ENCODE measurements at regions not wholly inside any gene's neighbourhood (a gene's known extent, or its start where the extent isn't known, plus 50 kb on each side); places are given as distances from the start of the nearest gene placed in this dataset.

DNA sequence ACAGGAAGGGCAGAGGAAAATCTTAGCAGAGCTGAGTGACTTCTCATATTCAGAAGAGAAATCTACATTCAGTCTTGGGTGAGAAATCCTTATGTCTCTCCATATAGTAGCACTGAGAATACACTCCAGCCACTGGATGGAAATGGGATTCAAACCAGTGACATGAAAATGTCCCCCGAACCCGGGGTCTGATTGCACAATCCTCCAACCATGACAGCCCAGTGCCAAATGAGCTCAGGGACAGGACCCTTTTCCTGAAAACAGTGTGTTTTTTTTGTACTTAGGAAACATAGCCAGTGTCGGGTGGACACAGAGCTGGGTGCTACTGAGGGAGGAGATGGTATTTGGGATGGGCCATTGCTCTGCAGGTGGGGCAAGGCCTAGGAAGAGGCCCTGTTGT, 185.6 kb downstream of the CXCL12 start:
- Histone ChIP-seq H3K9me3 (ENCODE audit: control insufficient read depth, insufficient read depth, low read length) (no peaks in the 10 kb centered on the region), H3K9ac (ENCODE audit: low read depth, low read length) (no peak overlapping the region), H3K4me1 (ENCODE audit: insufficient read depth, low read length) (no peaks in the 10 kb centered on the region), H3K36me3 (ENCODE audit: insufficient read depth, low read length) (no peaks in the 10 kb centered on the region)

DNA sequence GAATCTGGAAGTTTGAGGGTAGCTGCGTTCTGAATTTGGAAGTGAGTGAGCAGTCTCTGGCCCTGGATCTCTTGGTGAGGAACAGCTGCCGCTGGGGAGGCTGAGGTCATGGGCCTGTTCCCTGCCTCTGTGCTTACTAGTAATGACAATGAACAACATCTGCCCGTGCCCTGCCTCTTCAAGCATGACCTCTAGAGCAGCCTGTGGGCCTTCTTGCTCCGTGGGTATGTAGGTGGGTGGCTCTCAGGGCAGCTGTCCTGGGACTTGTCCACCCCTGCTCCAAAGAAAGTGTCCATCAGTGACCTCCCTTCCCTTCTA, 186.2 kb downstream of the CXCL12 start:
- Histone ChIP-seq H3K36me3 (ENCODE audit: insufficient read depth, low read length) (no peaks in the 10 kb centered on the region), H3K9ac (ENCODE audit: low read depth, low read length) (no peak overlapping the region), H3K9me3 (ENCODE audit: control insufficient read depth, insufficient read depth, low read length) (no peaks in the 10 kb centered on the region), H3K4me1 (ENCODE audit: insufficient read depth, low read length) (no peaks in the 10 kb centered on the region)

DNA sequence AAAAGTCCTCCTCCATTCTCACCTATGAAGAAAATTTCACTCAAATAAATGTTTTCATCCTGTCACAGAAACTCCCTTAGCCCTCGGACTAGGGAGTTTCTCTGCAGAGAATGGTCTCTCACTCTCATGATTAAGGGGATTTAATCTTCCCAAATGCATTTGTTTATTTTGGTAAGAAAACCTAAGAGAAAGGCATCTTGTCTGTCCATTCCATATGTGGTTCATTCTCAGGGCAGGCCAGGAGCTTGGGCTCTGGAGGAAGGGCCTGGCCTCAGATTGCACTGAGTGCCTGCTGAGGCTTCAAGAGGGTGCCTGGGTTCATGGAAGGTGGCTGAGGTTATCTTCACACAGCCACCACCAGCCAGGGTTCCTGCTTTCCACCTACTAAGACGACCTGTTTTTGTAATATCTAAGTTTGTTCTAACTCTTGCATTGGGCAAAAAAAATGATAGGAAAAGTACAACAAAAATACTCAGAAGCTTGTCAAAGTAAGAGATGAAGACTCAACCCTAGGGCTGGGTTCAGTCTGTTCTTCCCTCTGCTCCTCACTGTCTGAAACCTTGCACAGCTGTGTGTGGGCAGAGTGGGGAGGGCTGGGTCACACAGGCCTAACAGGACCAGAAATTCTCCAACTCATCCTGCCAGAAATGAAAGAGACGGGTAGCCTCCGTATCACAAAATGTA, 186.7 kb downstream of the CXCL12 start:
- Histone ChIP-seq H3K36me3 (ENCODE audit: insufficient read depth, low read length) (no peaks in the 10 kb centered on the region), H3K4me1 (ENCODE audit: insufficient read depth, low read length) (no peaks in the 10 kb centered on the region), H3K9me3 (ENCODE audit: control insufficient read depth, insufficient read depth, low read length) (no peaks in the 10 kb centered on the region), H3K9ac (ENCODE audit: low read depth, low read length) (no peak overlapping the region)

DNA sequence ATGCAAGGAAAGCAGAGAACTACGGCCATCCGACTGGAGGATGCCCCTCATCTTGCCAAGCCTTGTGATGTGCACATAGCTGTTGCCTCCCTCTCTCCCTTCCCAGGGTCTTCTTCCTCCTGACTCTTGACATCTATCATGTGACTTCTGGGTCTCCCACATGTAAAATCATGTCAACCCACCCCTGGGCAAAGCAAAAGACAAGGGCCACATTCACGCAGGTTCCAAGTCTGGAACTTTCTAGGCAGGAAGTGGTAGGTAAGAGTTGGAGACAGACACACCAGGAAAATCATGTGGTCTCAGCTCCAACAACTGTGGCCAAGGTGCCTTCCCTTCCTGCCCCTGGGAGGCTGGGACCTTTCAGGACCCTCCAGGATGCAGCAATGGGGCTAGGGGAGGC, 187.3 kb downstream of the CXCL12 start:
- Histone ChIP-seq H3K9me3 (ENCODE audit: control insufficient read depth, insufficient read depth, low read length) (no peaks in the 10 kb centered on the region), H3K36me3 (ENCODE audit: insufficient read depth, low read length) (no peaks in the 10 kb centered on the region), H3K4me1 (ENCODE audit: insufficient read depth, low read length) (no peaks in the 10 kb centered on the region), H3K9ac (ENCODE audit: low read depth, low read length) (no peak overlapping the region)

DNA sequence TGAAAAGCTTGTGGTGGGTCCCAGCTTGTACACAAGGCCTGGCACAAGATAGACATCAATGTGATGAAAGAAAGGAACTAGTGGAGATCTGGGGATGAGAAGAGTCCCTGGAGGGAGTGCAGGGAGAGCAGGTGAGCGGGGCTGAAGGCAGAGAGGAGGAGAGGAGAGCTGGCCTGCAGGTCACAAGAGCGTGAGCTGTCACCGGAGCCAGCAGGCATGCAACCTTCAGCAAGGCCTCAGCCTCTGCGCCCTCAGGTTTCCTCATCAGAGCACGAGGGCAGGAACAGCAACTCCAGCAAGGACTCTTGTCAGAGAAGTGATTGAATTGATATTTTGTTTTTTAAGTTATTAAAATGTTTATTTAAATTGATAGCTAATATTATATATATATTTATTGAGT, 188.6 kb downstream of the CXCL12 start:
- H3K9me3 ChIP-seq (ENCODE audit: control insufficient read depth, insufficient read depth, low read length) = no peaks in the 10 kb centered on the region; the same call in 1 of the 2 replicates
- no peak overlapping the region for H3K9ac ChIP-seq (ENCODE audit: low read depth, low read length)
- H3K4me1 ChIP-seq (ENCODE audit: insufficient read depth, low read length) = no peaks in the 10 kb centered on the region
- no peaks in the 10 kb centered on the region for H3K36me3 ChIP-seq (ENCODE audit: insufficient read depth, low read length)

DNA sequence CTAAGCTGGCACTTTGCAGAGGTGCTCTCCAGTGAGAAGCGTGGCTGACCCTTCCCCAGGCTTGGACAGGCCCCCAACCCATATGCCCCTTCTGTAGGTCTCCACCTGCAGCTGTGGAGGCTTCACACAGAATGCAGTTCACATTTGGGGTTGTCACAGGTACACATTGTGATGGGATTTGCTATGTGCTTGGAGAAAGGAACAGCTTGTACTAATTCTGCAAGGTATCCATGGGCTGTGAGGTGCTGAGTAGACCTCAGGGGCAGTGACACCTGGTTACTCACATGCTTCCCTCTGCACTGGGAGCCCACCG, 188.9 kb downstream of the CXCL12 start:
- Histone ChIP-seq H3K9ac (ENCODE audit: low read depth, low read length) (no peak overlapping the region), H3K9me3 (ENCODE audit: control insufficient read depth, insufficient read depth, low read length) (no peaks in the 10 kb centered on the region; the same call in 1 of the 2 replicates), H3K36me3 (ENCODE audit: insufficient read depth, low read length) (no peaks in the 10 kb centered on the region), H3K4me1 (ENCODE audit: insufficient read depth, low read length) (no peaks in the 10 kb centered on the region)

DNA sequence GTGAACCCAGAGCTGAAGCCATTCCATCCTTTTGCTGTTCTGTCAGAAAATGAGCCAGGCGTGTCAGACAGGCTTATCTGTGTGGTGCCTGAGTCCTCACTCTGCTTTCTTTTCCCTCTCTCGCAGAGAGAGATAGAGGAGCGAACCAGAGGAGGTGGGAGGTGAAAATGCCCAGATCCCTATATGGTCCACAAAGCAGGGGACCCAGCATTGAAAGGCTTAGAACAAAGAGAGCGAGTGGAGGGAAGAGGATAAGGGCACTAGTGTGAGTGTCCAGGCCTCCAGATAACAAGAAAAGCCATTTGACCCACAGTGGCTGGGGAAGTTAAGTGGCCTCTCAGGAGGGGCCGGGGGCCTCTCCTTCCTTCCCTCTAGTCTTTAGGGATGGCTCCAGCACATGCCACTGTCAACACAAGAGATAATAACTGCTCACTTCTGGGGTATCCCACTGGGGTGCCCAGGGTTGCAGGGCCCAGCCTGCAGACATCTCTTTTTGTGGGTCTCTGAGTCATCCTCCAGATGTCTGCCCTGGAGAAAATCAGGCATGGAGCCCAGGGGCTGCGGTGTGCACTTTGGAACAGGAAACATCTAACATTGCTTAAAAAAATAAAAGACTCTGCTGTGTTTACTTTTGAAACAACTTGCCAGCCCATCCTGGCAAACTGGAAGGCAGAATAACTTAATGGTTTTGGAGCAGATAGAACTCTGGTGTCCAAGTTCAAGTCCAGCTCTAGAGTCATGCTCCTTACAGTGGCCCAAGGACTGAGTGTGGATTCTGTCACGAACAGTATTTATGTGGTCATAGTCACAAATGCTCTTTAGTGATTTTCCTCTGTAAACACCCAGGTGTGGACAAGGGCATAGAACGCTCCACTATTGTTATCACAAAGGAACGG, 189.5 kb downstream of the CXCL12 start:
- H3K4me1 ChIP-seq (ENCODE audit: insufficient read depth, low read length) = no peaks in the 10 kb centered on the region
- no peaks in the 10 kb centered on the region for H3K36me3 ChIP-seq (ENCODE audit: insufficient read depth, low read length)
- H3K9me3 ChIP-seq (ENCODE audit: control insufficient read depth, insufficient read depth, low read length) = no peaks in the 10 kb centered on the region; the same call in 1 of the 2 replicates
- H3K9ac ChIP-seq (ENCODE audit: low read depth, low read length) = no peak overlapping the region

DNA sequence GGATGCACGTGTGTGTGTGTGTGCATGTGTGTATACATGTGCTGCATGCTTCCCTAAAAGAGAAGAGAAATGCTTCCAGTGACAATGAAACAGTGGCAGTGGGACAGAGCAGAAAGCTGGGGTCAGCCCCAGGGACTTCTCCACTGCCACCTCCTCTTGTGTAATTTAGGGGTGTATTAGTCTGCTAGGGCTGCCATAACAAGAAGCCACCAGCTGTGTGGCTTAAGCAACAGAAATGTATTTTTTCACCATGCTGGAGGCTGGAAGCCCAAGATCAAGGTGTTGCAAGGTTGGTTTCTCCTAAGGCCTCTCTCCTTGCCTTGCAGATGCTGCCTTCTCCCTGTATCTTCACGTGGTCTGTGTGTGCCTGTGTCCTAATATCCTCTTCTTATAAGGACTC, 190.5 kb downstream of the CXCL12 start:
- Histone ChIP-seq H3K9me3 (ENCODE audit: control insufficient read depth, insufficient read depth, low read length) (no peaks in the 10 kb centered on the region; the same call in 1 of the 2 replicates), H3K36me3 (ENCODE audit: insufficient read depth, low read length) (no peaks in the 10 kb centered on the region), H3K9ac (ENCODE audit: low read depth, low read length) (no peak overlapping the region), H3K4me1 (ENCODE audit: insufficient read depth, low read length) (no peaks in the 10 kb centered on the region)

DNA sequence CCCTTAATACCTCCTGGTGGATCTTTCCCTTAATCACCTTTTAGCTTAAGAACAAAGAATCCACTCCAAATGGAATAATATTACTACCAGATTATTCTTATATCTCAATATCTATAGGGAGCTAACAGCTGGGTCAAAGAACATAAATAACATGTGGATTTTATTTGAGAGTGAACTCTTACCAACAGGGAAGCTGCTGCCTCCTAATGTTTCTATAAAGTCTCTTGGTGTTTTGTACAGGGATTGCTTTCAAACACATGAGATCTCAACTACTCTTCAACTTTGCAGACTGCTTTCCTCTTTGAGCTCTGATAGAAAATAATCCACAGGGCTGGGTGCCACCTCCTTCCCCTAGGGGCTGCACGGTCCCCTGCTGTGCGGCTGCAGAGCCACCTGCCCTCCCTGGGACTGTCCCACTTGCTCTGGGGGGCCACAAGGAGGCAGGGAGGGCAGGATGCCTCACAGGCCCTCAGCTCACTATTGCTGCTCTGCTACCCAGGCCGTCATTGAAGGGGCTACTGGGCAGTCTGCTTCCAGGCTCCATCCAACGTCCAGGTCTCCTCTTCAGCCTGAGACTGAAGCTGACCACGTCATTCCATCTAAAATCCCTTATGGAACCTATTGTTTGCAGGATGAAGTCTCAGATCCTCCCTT, 191.2 kb downstream of the CXCL12 start:
- Histone ChIP-seq H3K9ac (ENCODE audit: low read depth, low read length) (no peak overlapping the region), H3K36me3 (ENCODE audit: insufficient read depth, low read length) (no peaks in the 10 kb centered on the region), H3K4me1 (ENCODE audit: insufficient read depth, low read length) (no peaks in the 10 kb centered on the region), H3K9me3 (ENCODE audit: control insufficient read depth, insufficient read depth, low read length) (no peaks in the 10 kb centered on the region; the same call in 1 of the 2 replicates)

DNA sequence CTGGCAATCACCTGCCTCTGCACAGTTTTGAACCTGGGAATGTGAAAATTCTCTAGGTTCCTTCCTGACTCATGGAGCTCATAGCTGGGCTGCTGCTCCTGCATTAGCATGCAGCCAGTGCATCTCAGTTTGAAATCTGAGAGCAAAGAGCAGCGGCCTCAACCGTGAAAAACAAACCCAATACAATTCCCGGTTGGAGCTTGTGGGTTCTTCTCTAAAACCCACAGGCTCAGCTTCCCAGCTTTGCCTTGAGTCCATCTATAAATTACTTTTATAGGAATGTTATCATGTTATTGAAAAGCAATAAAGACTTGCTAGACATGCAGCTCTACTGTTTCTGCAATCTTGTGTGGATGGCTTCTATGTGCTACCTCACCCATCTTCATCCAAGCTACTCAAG, 191.7 kb downstream of the CXCL12 start:
- H3K9ac ChIP-seq (ENCODE audit: low read depth, low read length) = no peak overlapping the region
- no peaks in the 10 kb centered on the region for H3K36me3 ChIP-seq (ENCODE audit: insufficient read depth, low read length)
- no peaks in the 10 kb centered on the region for H3K4me1 ChIP-seq (ENCODE audit: insufficient read depth, low read length)
- no peaks in the 10 kb centered on the region; the same call in 1 of the 2 replicates for H3K9me3 ChIP-seq (ENCODE audit: control insufficient read depth, insufficient read depth, low read length)

DNA sequence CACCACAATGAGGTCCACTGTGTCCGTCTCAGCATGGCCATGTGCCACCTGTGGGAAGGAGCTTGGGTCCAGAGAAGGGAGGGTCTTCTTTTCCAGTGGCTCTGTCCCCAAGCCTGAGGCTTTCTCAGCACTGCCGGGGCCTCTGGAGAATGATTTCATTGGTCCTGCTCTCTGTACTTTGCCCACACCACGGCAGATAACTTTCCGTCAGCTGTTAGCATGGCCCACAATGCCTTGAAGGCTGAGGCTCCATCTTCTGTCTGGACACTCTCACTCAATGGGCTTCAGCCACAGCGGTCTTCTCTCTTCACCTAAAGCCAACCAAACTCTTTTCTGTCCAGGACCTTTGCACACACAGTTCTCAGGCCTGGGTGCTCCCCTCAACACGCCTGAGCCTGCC, 192.5 kb downstream of the CXCL12 start:
- H3K9me3 ChIP-seq (ENCODE audit: control insufficient read depth, insufficient read depth, low read length) = no peaks in the 10 kb centered on the region; the same call in 1 of the 2 replicates
- H3K36me3 ChIP-seq (ENCODE audit: insufficient read depth, low read length) = no peaks in the 10 kb centered on the region
- no peak overlapping the region for H3K9ac ChIP-seq (ENCODE audit: low read depth, low read length)
- H3K4me1 ChIP-seq (ENCODE audit: insufficient read depth, low read length) = no peaks in the 10 kb centered on the region

DNA sequence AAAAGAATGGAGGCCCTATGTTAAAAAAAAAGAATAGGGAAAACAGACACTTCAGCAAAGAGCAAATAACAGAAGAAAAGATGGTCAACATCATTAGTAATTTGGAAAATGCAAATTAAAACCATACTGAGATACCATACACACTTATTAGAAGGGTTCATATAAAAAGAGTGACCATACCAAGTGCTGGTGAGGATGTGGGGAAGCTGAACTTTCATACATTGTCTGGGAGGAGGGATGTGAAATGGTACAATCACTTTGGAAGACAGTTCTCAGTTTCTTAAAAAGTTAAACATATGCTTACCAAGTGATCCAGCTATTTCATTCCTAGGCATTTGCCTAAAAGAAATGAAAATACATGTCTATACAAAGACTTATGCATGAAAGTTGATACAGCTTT, 194.4 kb downstream of the CXCL12 start:
- H3K36me3 ChIP-seq (ENCODE audit: insufficient read depth, low read length) = no peaks in the 10 kb centered on the region
- no peaks in the 10 kb centered on the region; the same call in 1 of the 2 replicates for H3K9me3 ChIP-seq (ENCODE audit: control insufficient read depth, insufficient read depth, low read length)
- no peak overlapping the region for H3K9ac ChIP-seq (ENCODE audit: low read depth, low read length)
- H3K4me1 ChIP-seq (ENCODE audit: insufficient read depth, low read length) = no peaks in the 10 kb centered on the region

DNA sequence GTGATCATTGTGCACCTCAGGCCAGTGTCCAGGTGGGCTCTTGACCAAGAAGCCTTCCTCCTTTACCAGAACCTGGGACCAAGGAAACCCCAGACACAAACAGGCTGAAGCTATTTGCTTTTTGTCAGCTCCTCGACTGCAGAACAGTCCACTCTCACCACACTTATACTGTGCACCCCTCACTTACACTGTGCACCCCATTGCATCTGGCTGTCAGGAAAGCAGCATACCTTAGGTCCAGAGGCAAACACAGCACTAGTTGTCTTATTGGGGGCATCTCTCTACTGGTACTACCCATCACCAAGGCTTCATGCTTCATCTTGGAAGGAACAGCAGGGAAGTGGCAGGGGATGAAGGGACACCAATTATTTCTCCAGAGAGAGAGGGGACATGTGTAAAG, 198.1 kb downstream of the CXCL12 start:
- H3K4me1 ChIP-seq (ENCODE audit: insufficient read depth, low read length) = no peaks in the 10 kb centered on the region
- no peaks in the 10 kb centered on the region for H3K36me3 ChIP-seq (ENCODE audit: insufficient read depth, low read length)
- no peak overlapping the region for H3K9ac ChIP-seq (ENCODE audit: low read depth, low read length)
- H3K9me3 ChIP-seq (ENCODE audit: control insufficient read depth, insufficient read depth, low read length) = no peaks in the 10 kb centered on the region; the same call in 1 of the 2 replicates

DNA sequence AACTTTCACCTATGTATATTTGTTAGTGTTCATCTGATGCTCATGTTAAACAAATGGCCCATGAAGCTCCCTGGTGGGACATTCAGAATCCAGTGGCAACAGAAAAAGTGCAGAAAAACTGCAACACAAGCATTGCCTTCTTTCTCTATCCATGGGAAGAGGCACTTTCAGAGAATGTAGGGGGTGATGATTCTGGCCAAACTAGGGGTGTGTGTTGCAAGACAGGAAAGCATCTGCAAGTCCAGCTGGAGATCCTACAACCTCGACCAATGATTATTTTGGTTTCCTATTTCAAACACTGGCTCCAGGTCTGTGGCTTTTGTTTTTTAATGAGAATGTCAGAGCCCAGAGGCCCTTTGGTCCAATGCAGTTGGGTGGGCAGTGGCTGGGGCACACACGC, 198.7 kb downstream of the CXCL12 start:
- Histone ChIP-seq H3K9ac (ENCODE audit: low read depth, low read length) (no peak overlapping the region), H3K4me1 (ENCODE audit: insufficient read depth, low read length) (no peaks in the 10 kb centered on the region), H3K36me3 (ENCODE audit: insufficient read depth, low read length) (no peaks in the 10 kb centered on the region), H3K9me3 (ENCODE audit: control insufficient read depth, insufficient read depth, low read length) (no peaks in the 10 kb centered on the region)

DNA sequence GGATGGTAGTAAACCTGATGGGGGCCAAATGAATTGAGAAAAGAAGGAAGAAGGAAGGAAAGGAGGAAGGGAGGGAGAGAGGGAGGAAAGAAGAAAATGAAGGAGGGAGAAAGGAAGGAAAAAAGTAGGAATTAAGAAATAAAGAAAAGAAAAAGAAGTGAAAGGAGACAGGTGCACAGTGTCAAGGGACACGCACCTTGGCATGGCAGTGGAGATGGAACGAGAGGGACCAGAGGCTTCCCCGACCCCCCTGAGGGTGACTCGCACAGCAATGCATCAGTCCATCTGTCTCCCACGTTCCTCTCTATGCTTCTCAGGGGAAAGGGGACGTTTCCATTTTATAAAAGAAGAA, 199.6 kb downstream of the CXCL12 start:
- Histone ChIP-seq H3K9me3 (ENCODE audit: control insufficient read depth, insufficient read depth, low read length) (no peaks in the 10 kb centered on the region), H3K36me3 (ENCODE audit: insufficient read depth, low read length) (no peaks in the 10 kb centered on the region), H3K9ac (ENCODE audit: low read depth, low read length) (no peak overlapping the region), H3K4me1 (ENCODE audit: insufficient read depth, low read length) (no peaks in the 10 kb centered on the region)

All from ES-I3 (cell line).